CD14-positive monocyte (primary cell): ENCODE measurements at regions not wholly inside any gene's neighbourhood (a gene's known extent, or its start where the extent isn't known, plus 50 kb on each side); places are given as distances from the start of the nearest gene placed in this dataset.

Experiments
- DNase-seq, 3 donors: peaks; one replicate each; pipeline ENCODE4 v3.0.0-alpha.2; 2011 to 2022
- H2AFZ ChIP-seq: 2 replicates; pipeline ENCODE4 v1.6.0; 2012; ENCODE audit warnings: mild to moderate bottlenecking, low read depth, low read length, inconsistent platforms; ENCODE audit not compliant: insufficient read depth, poor library complexity, severe bottlenecking
- H3K27ac ChIP-seq, 2 donors: 1 replicate in 1 of 2; 2 replicates in 1 of 2; pipeline ENCODE4 v1.5.1; 2012 to 2013; ENCODE audit warnings: low read length in 2 of 2, control low read depth in 1 of 2, inconsistent platforms in 1 of 2, low read depth in 1 of 2, mild to moderate bottlenecking in 1 of 2
- H3K27me3 ChIP-seq, 2 donors: one replicate each; pipeline versions ENCODE4 v1.6.0 to v1.6.1; 2011 to 2013; ENCODE audit warnings: low read length in 2 of 2; ENCODE audit not compliant: control insufficient read depth in 2 of 2, insufficient read depth in 2 of 2
- H3K36me3 ChIP-seq, 2 donors: replicated peaks in 1 of 2; 1 replicate in 1 of 2; 2 replicates in 1 of 2; pipeline versions ENCODE4 v1.5.1 to v1.6.1; 2012 to 2013; ENCODE audit warnings: low read length in 2 of 2, control low read depth in 1 of 2, inconsistent platforms in 1 of 2, mild to moderate bottlenecking in 1 of 2; ENCODE audit not compliant: insufficient read depth in 2 of 2, control insufficient read depth in 1 of 2
- H3K4me1 ChIP-seq, 2 donors: 1 replicate in 1 of 2; 2 replicates in 1 of 2; pipeline versions ENCODE4 v1.5.1 to v1.6.1; 2012 to 2013; ENCODE audit warnings: low read length in 2 of 2, control low read depth in 1 of 2, inconsistent platforms in 1 of 2, mild to moderate bottlenecking in 1 of 2, moderate library complexity in 1 of 2; ENCODE audit not compliant: insufficient read depth in 2 of 2, control insufficient read depth in 1 of 2
- H3K4me2 ChIP-seq: replicated peaks from 2 replicates; pipeline ENCODE3; 2012; ENCODE audit warnings: low read length, moderate library complexity, mild to moderate bottlenecking; ENCODE audit not compliant: poor library complexity, severe bottlenecking; ENCODE audit errors: extremely low read depth
- H3K4me3 ChIP-seq, 3 experiments: fragments of 200-600 bp in 1 of 3; sonication (generic) in 1 of 3; replicated peaks in 1 of 3; 1 replicate in 2 of 3; 2 replicates in 1 of 3; pipeline ENCODE4 v1.5.1; 2011 to 2013; ENCODE audit warnings: low read length in 3 of 3, mild to moderate bottlenecking in 3 of 3, control low read depth in 2 of 3, low read depth in 2 of 3, inconsistent platforms in 1 of 3, moderate library complexity in 1 of 3
- H3K79me2 ChIP-seq: 2 replicates; pipeline ENCODE4 v1.6.0; 2012; ENCODE audit warnings: mild to moderate bottlenecking, control low read depth, inconsistent platforms, low read length, moderate library complexity; ENCODE audit not compliant: insufficient read depth
- H3K9ac ChIP-seq: 2 replicates; pipeline ENCODE4 v1.6.0; 2017; ENCODE audit warnings: low read length, mild to moderate bottlenecking; ENCODE audit not compliant: insufficient read depth, poor library complexity, severe bottlenecking
- H3K9me3 ChIP-seq, 2 donors: replicated peaks in 1 of 2; 1 replicate in 1 of 2; 2 replicates in 1 of 2; pipeline versions ENCODE4 v1.5.1 to v1.6.1; 2012 to 2013; ENCODE audit warnings: low read length in 2 of 2, control low read depth in 1 of 2; ENCODE audit not compliant: control insufficient read depth in 1 of 2, insufficient read depth in 1 of 2
- H4K20me1 ChIP-seq: 2 replicates; pipeline ENCODE4 v1.6.0; 2012; ENCODE audit warnings: mild to moderate bottlenecking, low read length, control low read depth, moderate library complexity; ENCODE audit not compliant: insufficient read depth
- H3K27ac Mint-ChIP-seq, 7 donors: one replicate each; pipeline ENCODE4 v1.8.0; 2020; ENCODE audit warnings: mild to moderate bottlenecking in 7 of 7, mixed read lengths in 7 of 7, moderate library complexity in 6 of 7, inconsistent platforms in 2 of 7
- H3K27me3 Mint-ChIP-seq, 3 donors: one replicate each; pipeline ENCODE4 v1.8.0; 2021 to 2022; ENCODE audit warnings: low read depth in 3 of 3, mild to moderate bottlenecking in 3 of 3, mixed read lengths in 3 of 3, moderate library complexity in 3 of 3, inconsistent platforms in 1 of 3
- H3K36me3 Mint-ChIP-seq, 2 donors: one replicate each; pipeline ENCODE4 v1.8.0; 2020; ENCODE audit warnings: mixed read lengths in 2 of 2, inconsistent platforms in 1 of 2, mild to moderate bottlenecking in 1 of 2
- H3K4me1 Mint-ChIP-seq: one replicate; pipeline ENCODE4 v1.8.0; 2020; ENCODE audit warnings: mild to moderate bottlenecking, mixed read lengths
- H3K4me3 Mint-ChIP-seq, 2 donors: one replicate each; pipeline ENCODE4 v1.8.0; 2020; ENCODE audit warnings: mild to moderate bottlenecking in 2 of 2, mixed read lengths in 2 of 2, moderate library complexity in 1 of 2
- H3K9me3 Mint-ChIP-seq, 7 donors: one replicate each; pipeline ENCODE4 v1.8.0; 2020 to 2022; ENCODE audit warnings: mixed read lengths in 7 of 7, mild to moderate bottlenecking in 6 of 7, moderate library complexity in 6 of 7, inconsistent platforms in 2 of 7
- WGBS: methylation state at CpG from one replicate; pipeline ENCODE4 v1.1.5; 2013; ENCODE audit warnings: missing lambda C conversion rate; ENCODE audit not compliant: insufficient coverage; 5-methylcytosine and 5-hydroxymethylcytosine counted together
- intact Hi-C, 2 donors: fragments of 100-400 bp; cut with micrococcal nuclease; formaldehyde crosslinking; loops; one replicate each; pipeline versions ENCODE4 v1.15.0 to v1.15.1; 2023
- TF ChIP-seq, protein P1 (sequence below): fragments of 200-600 bp; IDR thresholded peaks from one replicate; pipeline ENCODE4 v1.8.0; 2022; ENCODE audit warnings: antibody characterized with exemption, mild to moderate bottlenecking

DNA sequence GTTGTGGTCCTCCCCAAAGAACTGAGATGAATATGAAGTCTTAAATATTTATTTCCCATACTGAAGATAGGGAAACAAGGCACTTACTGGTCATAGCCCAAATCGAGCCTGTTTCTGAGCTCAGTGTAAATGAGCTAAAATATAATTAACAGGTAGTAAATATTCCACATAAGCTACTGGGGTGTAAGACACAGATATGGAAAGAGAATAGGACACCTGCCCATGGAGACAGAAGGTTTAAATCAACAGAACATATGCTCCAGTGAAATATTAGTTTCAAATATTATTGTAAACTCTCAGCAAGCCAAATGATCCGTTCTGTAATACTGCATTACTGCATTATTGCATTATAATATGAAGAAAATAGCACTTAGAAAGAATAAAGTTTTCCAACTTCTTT is 537.9 kb downstream of the ANKRD7 start:
- no peaks in the 10 kb centered on the region for H3K4me1 ChIP-seq
- Mint-ChIP-seq H3K27ac (no peak overlapping the region), H3K9me3 (peaks cover 0 to 3% (median 1%) of the 10 kb centered on the region in 7 donors), H3K36me3 (no peaks in the 10 kb centered on the region), H3K4me1 (no peaks in the 10 kb centered on the region), H3K27me3 (peaks cover 0 to 1% (median 0%) of the 10 kb centered on the region in 3 donors), H3K4me3 (no peak overlapping the region)
- no peaks in the 10 kb centered on the region for H3K27me3 ChIP-seq
- H3K4me3 ChIP-seq = no peak overlapping the region
- H2AFZ ChIP-seq = no peak overlapping the region
- H3K79me2 ChIP-seq = no peaks in the 10 kb centered on the region
- H3K27ac ChIP-seq = no peak overlapping the region
- H3K9ac ChIP-seq = no peak overlapping the region
- H4K20me1 ChIP-seq = no peaks in the 10 kb centered on the region
- H3K36me3 ChIP-seq = no peaks in the 10 kb centered on the region
- TF ChIP-seq, protein P1, sequence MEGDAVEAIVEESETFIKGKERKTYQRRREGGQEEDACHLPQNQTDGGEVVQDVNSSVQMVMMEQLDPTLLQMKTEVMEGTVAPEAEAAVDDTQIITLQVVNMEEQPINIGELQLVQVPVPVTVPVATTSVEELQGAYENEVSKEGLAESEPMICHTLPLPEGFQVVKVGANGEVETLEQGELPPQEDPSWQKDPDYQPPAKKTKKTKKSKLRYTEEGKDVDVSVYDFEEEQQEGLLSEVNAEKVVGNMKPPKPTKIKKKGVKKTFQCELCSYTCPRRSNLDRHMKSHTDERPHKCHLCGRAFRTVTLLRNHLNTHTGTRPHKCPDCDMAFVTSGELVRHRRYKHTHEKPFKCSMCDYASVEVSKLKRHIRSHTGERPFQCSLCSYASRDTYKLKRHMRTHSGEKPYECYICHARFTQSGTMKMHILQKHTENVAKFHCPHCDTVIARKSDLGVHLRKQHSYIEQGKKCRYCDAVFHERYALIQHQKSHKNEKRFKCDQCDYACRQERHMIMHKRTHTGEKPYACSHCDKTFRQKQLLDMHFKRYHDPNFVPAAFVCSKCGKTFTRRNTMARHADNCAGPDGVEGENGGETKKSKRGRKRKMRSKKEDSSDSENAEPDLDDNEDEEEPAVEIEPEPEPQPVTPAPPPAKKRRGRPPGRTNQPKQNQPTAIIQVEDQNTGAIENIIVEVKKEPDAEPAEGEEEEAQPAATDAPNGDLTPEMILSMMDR = no peak
- no peak for DNase-seq
- peaks cover 0 to 8% of the 10 kb centered on the region in 2 donors for H3K9me3 ChIP-seq
- no CpG with 5 or more reads among the region's 2 CpGs for WGBS
- no peak overlapping the region for H3K4me2 ChIP-seq
- intact Hi-C loops = no loop called here

DNA sequence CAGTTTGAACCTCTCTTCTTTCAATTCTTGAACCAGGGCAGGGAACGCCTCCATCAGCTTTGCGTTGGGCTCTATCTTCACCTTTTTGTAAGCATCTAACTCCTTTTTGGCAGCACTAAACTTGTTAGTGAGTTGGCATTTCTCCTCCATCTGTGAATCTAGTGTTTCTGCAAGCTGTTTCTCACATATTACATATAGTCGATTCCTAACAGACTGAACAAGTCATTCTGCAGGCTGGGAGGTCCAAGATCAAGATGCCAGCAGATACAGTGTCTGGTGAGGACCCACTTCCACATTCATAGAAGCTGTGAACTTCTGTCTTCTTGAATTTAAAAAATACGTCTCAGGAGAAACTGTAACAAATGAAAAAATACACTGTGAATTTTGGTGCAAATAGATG is 539.7 kb downstream of the ANKRD7 start:
- no peak overlapping the region for H3K4me3 ChIP-seq
- no peaks in the 10 kb centered on the region for H3K79me2 ChIP-seq
- DNase-seq = no peak
- H3K4me2 ChIP-seq = no peak overlapping the region
- H3K36me3 ChIP-seq = no peaks in the 10 kb centered on the region
- no peak overlapping the region for H3K27ac Mint-ChIP-seq
- H3K4me3 Mint-ChIP-seq = no peak overlapping the region
- H3K27me3 ChIP-seq = no peaks in the 10 kb centered on the region
- peaks cover 0 to 1% (median 0%) of the 10 kb centered on the region in 3 donors for H3K27me3 Mint-ChIP-seq
- TF ChIP-seq, protein P1 = no peak
- H3K9me3 Mint-ChIP-seq = peaks cover 0 to 5% (median 2%) of the 10 kb centered on the region in 7 donors
- H3K27ac ChIP-seq = no peak overlapping the region
- WGBS = 95% methylated on average over 2 of the region's 4 CpGs
- intact Hi-C loops = no loop called here
- no peaks in the 10 kb centered on the region for H4K20me1 ChIP-seq
- no peaks in the 10 kb centered on the region for H3K36me3 Mint-ChIP-seq
- no peaks in the 10 kb centered on the region for H3K4me1 ChIP-seq
- H3K9ac ChIP-seq = no peak overlapping the region
- H2AFZ ChIP-seq = no peak overlapping the region
- peaks cover 0 to 8% of the 10 kb centered on the region in 2 donors for H3K9me3 ChIP-seq
- H3K4me1 Mint-ChIP-seq = no peaks in the 10 kb centered on the region
